Hepatocyte (in vitro differentiated cells): ENCODE measurements at regions not wholly inside any gene's neighbourhood (a gene's known extent, or its start where the extent isn't known, plus 50 kb on each side); places are given as distances from the start of the nearest gene placed in this dataset.

Source experiments
- CTCF ChIP-seq: fragments of 200-600 bp; sonication (generic); IDR thresholded peaks from 2 replicates; pipeline ENCODE4 v1.5.1; 2016; ENCODE audit warnings: antibody characterized with exemption, mild to moderate bottlenecking; ENCODE audit not compliant: poor library complexity
- EZH2 ChIP-seq: fragments of 200-600 bp; sonication (generic); IDR thresholded peaks from 2 replicates; pipeline ENCODE4 v1.6.1; 2016; ENCODE audit warnings: antibody characterized with exemption, mild to moderate bottlenecking, borderline replicate concordance
- EZH2phosphoT487 ChIP-seq: fragments of 200-600 bp; sonication (generic); IDR thresholded peaks from one replicate; pipeline ENCODE4 v1.6.1; 2018; ENCODE audit warnings: antibody characterized with exemption, mild to moderate bottlenecking, low read depth, moderate library complexity; ENCODE audit not compliant: unreplicated experiment, severe bottlenecking

- TF ChIP-seq CTCF (no peak), EZH2phosphoT487 (no peak), EZH2 (no peak)
Measured at GRCh38 chr20:5467086-5467485, 143.7 kb downstream of the GPCPD1 start.
